Epithelial cell of proximal tubule (primary cell): ENCODE measurements at regions not wholly inside any gene's neighbourhood (a gene's known extent, or its start where the extent isn't known, plus 50 kb on each side); places are given as distances from the start of the nearest gene placed in this dataset.

ENCODE experiments used
- DNase-seq: peaks from one replicate; pipeline ENCODE4 v3.0.0-alpha.2; 2011; ENCODE audit warnings: low read depth
- H3K4me3 ChIP-seq: 2 replicates; pipeline ENCODE4 v1.5.1; 2011; ENCODE audit warnings: low read depth, mild to moderate bottlenecking, low read length
- CTCF ChIP-seq: conservative IDR thresholded peaks from 2 replicates; pipeline ENCODE4 v1.5.1; 2012; ENCODE audit warnings: low read depth, mild to moderate bottlenecking, low read length

- no peak for TF ChIP-seq CTCF
- no peak overlapping the region for H3K4me3 ChIP-seq
- no peak for DNase-seq
These were observed 531.8 kb downstream of the NXPH1 start for GRCh38 chr7:8965177-8965576.

GRCh38 chr7:8973601-8974000 is 540.2 kb downstream of the NXPH1 start:
- H3K4me3 ChIP-seq, result no peak overlapping the region
- no peak for DNase-seq
- TF ChIP-seq CTCF, result no peak

- DNase-seq, result no peak
- TF ChIP-seq CTCF, result no peak
These were observed 542.3 kb downstream of the NXPH1 start for GRCh38 chr7:8975681-8976080.

GRCh38 chr7:8982338-8982992 is 549.1 kb downstream of the NXPH1 start:
- TF ChIP-seq CTCF, result no peak
- H3K4me3 ChIP-seq, result no peak overlapping the region
- DNase-seq, result no peak

More at GRCh38 chr7:8975681-8976080, 542.3 kb downstream of the NXPH1 start:
- H3K4me3 ChIP-seq, result no peak overlapping the region

GRCh38 chr7:8985255-8985654 is 551.8 kb downstream of the NXPH1 start:
- TF ChIP-seq CTCF, result no peak
- no peak overlapping the region for H3K4me3 ChIP-seq

GRCh38 chr7:8988267-8988666 is 554.9 kb downstream of the NXPH1 start:
- TF ChIP-seq CTCF, result no peak
- DNase-seq, result no peak
- no peak overlapping the region for H3K4me3 ChIP-seq

More at GRCh38 chr7:8985255-8985654, 551.8 kb downstream of the NXPH1 start:
- no peak for DNase-seq

GRCh38 chr7:8991159-8991558 is 557.8 kb downstream of the NXPH1 start:
- DNase-seq, result no peak
- no peak overlapping the region for H3K4me3 ChIP-seq
- no peak for TF ChIP-seq CTCF
